HCT116 (cell line): ENCODE measurements at regions not wholly inside any gene's neighbourhood (a gene's known extent, or its start where the extent isn't known, plus 50 kb on each side); places are given as distances from the start of the nearest gene placed in this dataset.

Experiments
- CTCF ChIP-seq, 3 experiments: fragments of 200-600 bp in 1 of 3; sonication (generic) in 1 of 3; IDR thresholded peaks in 2 of 3; conservative IDR thresholded peaks in 1 of 3; 2 replicates each; pipeline ENCODE4 v1.5.1; 2012 to 2017; ENCODE audit warnings: low read depth in 2 of 3, low read length in 2 of 3, antibody characterized with exemption in 1 of 3, borderline replicate concordance in 1 of 3, control low read depth in 1 of 3, mild to moderate bottlenecking in 1 of 3, mixed read lengths in 1 of 3, mixed run types in 1 of 3, moderate library complexity in 1 of 3; ENCODE audit not compliant: insufficient read depth in 1 of 3
- EZH2 ChIP-seq: fragments of 200-600 bp; sonication (generic); IDR thresholded peaks from 2 replicates; pipeline ENCODE4 v1.6.1; 2017; ENCODE audit warnings: antibody characterized with exemption, mixed run types
- EZH2phosphoT487 ChIP-seq: fragments of 200-600 bp; IDR thresholded peaks from 2 replicates; pipeline ENCODE4 v1.6.1; 2018; ENCODE audit warnings: antibody characterized with exemption, borderline replicate concordance
- POLR2A ChIP-seq: IDR thresholded peaks from 2 replicates; pipeline ENCODE4 v1.7.0; 2011; ENCODE audit warnings: borderline replicate concordance; ENCODE audit not compliant: insufficient read depth, insufficient read length; ENCODE audit errors: extremely low read depth
- RAD21 ChIP-seq: IDR thresholded peaks from 2 replicates; pipeline ENCODE4 v1.6.1; 2012; ENCODE audit warnings: low read depth, mild to moderate bottlenecking
- SIN3A ChIP-seq: IDR thresholded peaks from 2 replicates; pipeline ENCODE4 v1.6.1; 2012; ENCODE audit warnings: low read depth

- TF ChIP-seq EZH2phosphoT487 (no peak), RAD21 (no peak), POLR2A (no peak), CTCF (IDR thresholded peaks at IDR 0.05 in 2 of 3, conservative IDR thresholded peaks at IDR 0.05 in 1 of 3; ENCODE audit: borderline replicate concordance in 1 of 3, insufficient read depth in 1 of 3, low read depth in 2 of 3, low read length in 2 of 3) (no peak), SIN3A (no peak), EZH2 (no peak)
These were observed 158.1 kb downstream of the CETN3 start for GRCh38 chr5:90251447-90251846.
